VCaP (cell line): ENCODE measurements at regions not wholly inside any gene's neighbourhood (a gene's known extent, or its start where the extent isn't known, plus 50 kb on each side); places are given as distances from the start of the nearest gene placed in this dataset.

Source experiments
- H3K27ac ChIP-seq: fragments of 450-650 bp; 2 replicates; pipeline ENCODE4 v1.5.1; 2017
- CTCF ChIP-seq: fragments of 450-650 bp; conservative IDR thresholded peaks from 2 replicates; pipeline ENCODE4 v1.5.1; 2017; ENCODE audit warnings: mild to moderate bottlenecking, moderate library complexity

GRCh38 chr2:195505701-195506100 lies 151.3 kb upstream of the SLC39A10 start:
- no peak overlapping the region for H3K27ac ChIP-seq
- TF ChIP-seq CTCF: no peak

GRCh38 chr2:195503208-195503607 lies 153.8 kb upstream of the SLC39A10 start:
- no peak for TF ChIP-seq CTCF
- no peak overlapping the region for H3K27ac ChIP-seq

- TF ChIP-seq CTCF: no peak
- H3K27ac ChIP-seq: no peak overlapping the region
Observed at GRCh38 chr2:195501746-195502145, 155.3 kb upstream of the SLC39A10 start.

- H3K27ac ChIP-seq: no peak overlapping the region
- TF ChIP-seq CTCF: no peak
Observed at GRCh38 chr2:195500879-195501278, 156.1 kb upstream of the SLC39A10 start.

GRCh38 chr2:195498839-195499490 lies 158.1 kb upstream of the SLC39A10 start:
- no peak overlapping the region for H3K27ac ChIP-seq
- TF ChIP-seq CTCF: no peak

- H3K27ac ChIP-seq: no peak overlapping the region
- TF ChIP-seq CTCF: peak; percentile 62
Observed at GRCh38 chr2:195498176-195498575, 158.8 kb upstream of the SLC39A10 start.

GRCh38 chr2:195496991-195497390 lies 160.0 kb upstream of the SLC39A10 start:
- H3K27ac ChIP-seq: no peak overlapping the region

More at GRCh38 chr2:195496991-195497390, 160.0 kb upstream of the SLC39A10 start:
- no peak for TF ChIP-seq CTCF
